GM12875 (cell line): ENCODE measurements at regions not wholly inside any gene's neighbourhood (a gene's known extent, or its start where the extent isn't known, plus 50 kb on each side); places are given as distances from the start of the nearest gene placed in this dataset.

ENCODE experiments used
- H3K4me3 ChIP-seq: one replicate; pipeline ENCODE4 v1.5.1; 2011; ENCODE audit warnings: low read depth, low read length, control low read depth
- CTCF ChIP-seq: IDR thresholded peaks from 2 replicates; pipeline ENCODE4 v1.5.1; 2011; ENCODE audit warnings: low read depth, mild to moderate bottlenecking, control low read depth, inconsistent platforms, low read length, moderate library complexity, borderline replicate concordance; ENCODE audit not compliant: insufficient read depth

DNA sequence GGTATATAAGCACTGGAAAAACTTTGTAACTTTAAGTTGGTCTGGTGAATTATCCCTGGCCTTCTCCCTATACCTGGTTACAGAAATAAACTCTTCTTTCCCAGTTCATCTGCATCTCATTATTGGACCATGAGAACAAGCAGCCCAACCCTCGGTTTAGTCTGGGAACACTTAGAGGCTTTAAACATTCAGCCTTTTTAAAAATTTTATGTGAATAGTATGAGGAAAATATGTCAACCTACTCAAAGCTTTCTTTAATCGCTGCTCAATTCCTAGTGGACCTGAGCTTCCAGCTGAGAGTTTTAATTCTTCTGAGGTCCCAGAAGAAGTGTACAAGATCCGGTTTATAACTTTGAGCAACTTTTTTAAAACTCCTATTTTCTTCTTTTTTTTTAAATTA, 358.6 kb upstream of the NOCT start:
- H3K4me3 ChIP-seq = no peak overlapping the region
- no peak for TF ChIP-seq CTCF

DNA sequence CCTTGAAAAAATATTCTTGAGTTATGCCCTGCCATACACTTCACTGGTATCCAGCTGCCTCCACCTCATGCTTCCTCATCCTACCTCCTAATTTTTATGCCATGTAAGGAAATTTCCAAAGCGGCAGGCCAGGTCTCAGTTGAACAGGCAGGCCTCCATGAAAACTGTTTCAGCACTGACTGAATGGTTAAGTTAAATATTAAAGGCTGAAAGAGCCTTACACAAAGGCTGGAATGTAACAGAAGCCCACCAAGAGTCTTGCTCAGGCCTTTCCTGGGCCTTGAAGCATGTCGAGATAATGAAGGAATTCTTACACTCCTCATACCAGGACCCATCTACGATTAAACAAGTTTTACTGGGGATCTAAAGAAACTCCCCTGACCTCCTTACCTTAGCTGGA, 359.6 kb upstream of the NOCT start:
- no peak for TF ChIP-seq CTCF

GRCh38 chr4:138655286-138655685, 360.3 kb upstream of the NOCT start:
- no peak for TF ChIP-seq CTCF

More for the DNA sequence above, 359.6 kb upstream of the NOCT start:
- no peak overlapping the region for H3K4me3 ChIP-seq

DNA sequence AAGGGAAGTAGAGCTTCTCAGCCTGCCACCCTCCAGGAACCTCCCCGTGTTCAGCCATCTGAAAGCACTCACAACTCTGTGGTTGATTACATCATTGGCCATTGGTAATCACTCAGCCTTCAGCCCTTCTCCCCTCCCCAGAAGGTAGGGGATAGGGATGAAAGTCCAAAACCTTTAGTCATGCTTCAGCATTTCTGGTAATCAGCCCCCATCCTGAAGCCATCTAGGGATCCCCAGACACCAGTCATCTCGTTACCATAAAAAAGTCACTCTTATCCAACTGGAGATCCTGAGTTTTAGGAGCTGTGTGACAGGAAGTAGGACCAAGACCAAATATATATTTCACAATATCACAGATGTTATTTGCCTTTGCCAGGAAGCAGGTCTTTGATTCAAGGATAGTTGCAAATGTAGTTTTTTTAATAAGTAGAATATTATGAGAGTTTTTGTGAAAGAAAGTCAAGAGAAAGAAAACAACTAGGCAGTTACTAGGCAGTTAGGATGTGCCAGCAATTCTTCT, 364.6 kb upstream of the NOCT start:
- TF ChIP-seq CTCF = no peak
- no peak overlapping the region for H3K4me3 ChIP-seq

More at GRCh38 chr4:138655286-138655685, 360.3 kb upstream of the NOCT start:
- H3K4me3 ChIP-seq = no peak overlapping the region

DNA sequence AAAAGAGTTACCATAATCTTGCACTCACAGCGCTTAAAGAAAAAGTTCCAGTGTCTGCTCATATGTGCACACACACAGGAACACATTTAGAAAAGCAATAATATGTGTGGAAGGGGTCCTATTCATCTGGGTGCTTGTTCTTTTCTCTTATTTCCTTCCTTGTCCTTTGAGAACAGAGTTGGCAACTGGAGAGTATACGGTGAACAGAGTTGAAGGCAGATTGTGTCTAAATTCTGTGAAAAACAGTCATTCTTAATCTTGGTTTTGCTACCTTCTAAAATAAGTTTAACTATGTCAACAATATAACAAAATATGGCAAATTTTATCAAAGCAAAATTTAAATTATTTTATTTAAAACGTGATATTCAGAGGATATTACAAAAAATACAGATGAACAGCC, 365.1 kb upstream of the NOCT start:
- TF ChIP-seq CTCF = no peak
- no peak overlapping the region for H3K4me3 ChIP-seq

DNA sequence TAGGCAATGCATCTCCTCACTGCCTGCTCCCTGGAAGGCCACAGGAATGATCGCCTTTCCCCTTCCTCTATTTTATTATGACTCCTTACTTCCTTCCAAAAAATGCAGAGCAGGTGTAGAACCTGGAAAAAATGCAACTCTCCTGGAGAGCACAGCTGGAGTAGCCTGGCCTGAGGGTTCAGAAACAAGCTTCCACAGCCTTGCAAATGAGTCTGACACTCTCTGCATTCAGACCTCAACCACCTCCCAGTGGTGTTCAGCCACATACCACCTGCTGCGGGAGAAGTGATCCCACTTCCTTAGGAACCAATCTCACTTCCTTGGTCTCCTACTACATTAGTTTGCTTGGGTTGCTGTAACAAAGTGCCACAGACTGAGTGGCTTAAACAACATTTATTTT, 368.1 kb upstream of the NOCT start:
- no peak overlapping the region for H3K4me3 ChIP-seq
- no peak for TF ChIP-seq CTCF

DNA sequence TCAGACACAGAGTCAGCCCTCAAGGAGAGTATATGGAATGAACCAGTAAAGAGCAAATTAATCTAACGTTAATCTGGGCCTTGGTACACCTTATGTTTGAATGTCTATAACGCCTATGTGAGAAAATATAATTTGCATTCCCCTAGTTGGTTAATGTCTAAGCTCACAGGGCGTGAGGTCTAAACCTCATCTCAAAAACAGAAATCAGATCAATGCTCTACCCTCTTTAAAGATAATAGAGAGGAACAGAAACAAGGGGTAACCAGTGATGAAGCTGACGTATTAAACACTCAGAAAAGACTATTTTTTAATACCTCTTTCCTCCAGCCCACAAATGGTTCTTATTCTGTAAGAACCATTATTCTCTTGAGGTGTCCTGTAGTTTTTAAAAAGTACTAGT, 369.2 kb upstream of the NOCT start:
- H3K4me3 ChIP-seq = no peak overlapping the region

More for the DNA sequence above, 369.2 kb upstream of the NOCT start:
- no peak for TF ChIP-seq CTCF
